Heart left ventricle (tissue), 16 donors: ENCODE measurements at regions not wholly inside any gene's neighbourhood (a gene's known extent, or its start where the extent isn't known, plus 50 kb on each side); places are given as distances from the start of the nearest gene placed in this dataset.
A peak's percentile ranks its signal among the peaks of the same experiment; 100 is the strongest.

Source experiments
- ATAC-seq, 4 donors: fragments of 200-7000 bp; cut with Tn5 transposase; one replicate each; pipeline ENCODE4 v1.9.1; 2020 to 2022; ENCODE audit warnings: moderate library complexity in 4 of 4, mild to moderate bottlenecking in 3 of 4, moderate number of reproducible peaks in 1 of 4
- DNase-seq, 5 donors: peaks; one replicate each; pipeline ENCODE4 v3.0.0-alpha.2; 2020
- H3K27ac ChIP-seq, 12 donors: fragments of 200-600 bp; sonication (generic) in 4 of 12; one replicate each; pipeline versions ENCODE4 v1.5.0 to v1.8.0; 2016 to 2022; ENCODE audit warnings: mild to moderate bottlenecking in 2 of 12
- H3K27me3 ChIP-seq, 9 donors: fragments of 200-600 bp; sonication (generic) in 2 of 9; one replicate each; pipeline versions ENCODE4 v1.5.1 to v1.8.0; 2016 to 2022; ENCODE audit warnings: mild to moderate bottlenecking in 3 of 9
- H3K36me3 ChIP-seq, 9 donors: fragments of 200-600 bp; sonication (generic) in 2 of 9; one replicate each; pipeline versions ENCODE4 v1.5.0 to v1.8.0; 2018 to 2022; ENCODE audit warnings: mild to moderate bottlenecking in 2 of 9
- H3K4me1 ChIP-seq, 12 donors: fragments of 200-600 bp; sonication (generic) in 4 of 12; one replicate each; pipeline versions ENCODE4 v1.5.0 to v1.8.0; 2016 to 2022; ENCODE audit warnings: mild to moderate bottlenecking in 3 of 12
- H3K4me3 ChIP-seq, 12 donors: fragments of 200-600 bp; sonication (generic) in 4 of 12; one replicate each; pipeline versions ENCODE4 v1.5.0 to v1.8.0; 2017 to 2022; ENCODE audit warnings: mild to moderate bottlenecking in 9 of 12, moderate library complexity in 4 of 12
- H3K9me3 ChIP-seq, 12 donors: fragments of 200-600 bp; sonication (generic) in 4 of 12; one replicate each; pipeline versions ENCODE4 v1.5.0 to v1.8.0; 2016 to 2022; ENCODE audit warnings: mild to moderate bottlenecking in 1 of 12
- CTCF ChIP-seq, 12 donors: fragments of 200-600 bp; sonication (generic) in 4 of 12; IDR thresholded peaks; one replicate each; pipeline versions ENCODE4 v1.5.0 to v1.8.0; 2018 to 2022; ENCODE audit warnings: antibody characterized with exemption in 12 of 12, mild to moderate bottlenecking in 5 of 12
- POLR2A ChIP-seq, 2 donors: fragments of 450-650 bp; IDR thresholded peaks; one replicate each; pipeline ENCODE4 v1.6.1; 2017; ENCODE audit warnings: antibody characterized with exemption in 2 of 2, mild to moderate bottlenecking in 2 of 2, moderate library complexity in 2 of 2
- WGBS, 4 donors: extraction: QIAGEN DNeasy Blood & Tissue Kit in 2 of 4; methylation state at CpG; one replicate each; pipeline versions ENCODE4 v1.1.5 to v1.1.7; 2013 to 2018; 5-methylcytosine and 5-hydroxymethylcytosine counted together
- intact Hi-C, 10 donors: fragments of 100-400 bp; cut with DNase I; formaldehyde crosslinking; loops; one replicate each; pipeline versions ENCODE4 v1.11.1 to v1.14.2; 2022
- donor health status: ischemic (EF 13 %, LVEDD 7.1; RV severe dilation, severe dysfunction).
- donor health status: healthy with polysubstance abuse.
- donor health status: DM: no; HTN: yes; CAD: no.
- donor health status: DM: no; HTN: no; CAD: no.
- donor health status: ischemic (EF 25% LVEDD 6.9; RV normal size, moderate dysfunction).
- donor health status: ischemic (EF 25% LVEDD 5.7; RV mildly dilated, moderate dysfunction).
- donor health status: healthy.
- donor health status: DM: yes; HTN: yes; CAD: no.
- donor health status: ischemic (EF 35%, LVEDD 5.7; RV mildly dilated, moderate dysfunction).
- donor health status: nonischemic (EF 11% LVEDD 7.7; RV severe dilation, severe dysfunction).
- donor health status: DM: yes; HTN: yes; CAD: no.
- donor health status: PGD.
- donor health status: ischemic (EF 29% LVEDD 5.4; RV normal size, mild dysfunction).
- donor health status: nonischemic (EF 23%, LVEDD 6.1; RV moderate dilation, normal function).

GRCh38 chr10:10295537-10295936 lies 722.1 kb upstream of the CELF2 start:
- WGBS, 4 donors: 66 to 76% (median 71%) methylated on average over 10 of the region's 10 CpGs

GRCh38 chr10:10302689-10303088 lies 715.0 kb upstream of the CELF2 start:
- TF ChIP-seq POLR2A (IDR thresholded peaks at IDR 0.05) (no peak), CTCF (IDR thresholded peaks at IDR 0.05) (no peak)
- no peaks in the 10 kb centered on the region for H3K36me3 ChIP-seq
- 86 to 93% (median 91%) methylated on average over 3 of the region's 3 CpGs for WGBS, 4 donors
- intact Hi-C loops: no loop called here
- DNase-seq: no peak
- no peaks in the 10 kb centered on the region for H3K4me1 ChIP-seq
- no peaks in the 10 kb centered on the region for H3K27me3 ChIP-seq
- H3K4me3 ChIP-seq: no peak overlapping the region
- ATAC-seq: no peak
- H3K9me3 ChIP-seq: no peaks in the 10 kb centered on the region
- no peak overlapping the region for H3K27ac ChIP-seq

More at GRCh38 chr10:10295537-10295936, 722.1 kb upstream of the CELF2 start:
- ATAC-seq: no peak
- intact Hi-C loops: no loop called here
- Histone ChIP-seq H3K4me1 (peaks cover 0 to 13% (median 0%) of the 10 kb centered on the region in 12 donors), H3K27ac (no peak overlapping the region), H3K4me3 (peak overlapping the region in 1 of 12 donors; percentile 29), H3K27me3 (no peaks in the 10 kb centered on the region), H3K36me3 (no peaks in the 10 kb centered on the region), H3K9me3 (peaks cover 0 to 7% (median 0%) of the 10 kb centered on the region in 12 donors)
- DNase-seq: no peak
- no peak for TF ChIP-seq CTCF (IDR thresholded peaks at IDR 0.05)
- no peak for TF ChIP-seq POLR2A (IDR thresholded peaks at IDR 0.05)

- WGBS, 4 donors: 94 to 97% (median 96%) methylated on average over 5 of the region's 5 CpGs
- intact Hi-C loops: no loop called here
- H3K27me3 ChIP-seq: no peaks in the 10 kb centered on the region
- H3K27ac ChIP-seq: no peak overlapping the region
- no peak overlapping the region for H3K4me3 ChIP-seq
- no peaks in the 10 kb centered on the region for H3K4me1 ChIP-seq
- ATAC-seq (no peak), DNase-seq (no peak)
- no peak for TF ChIP-seq POLR2A (IDR thresholded peaks at IDR 0.05)
- TF ChIP-seq CTCF (IDR thresholded peaks at IDR 0.05): no peak
- H3K36me3 ChIP-seq: no peaks in the 10 kb centered on the region
- no peaks in the 10 kb centered on the region for H3K9me3 ChIP-seq
These were observed 710.6 kb upstream of the CELF2 start for GRCh38 chr10:10307036-10307435.

GRCh38 chr10:10307551-10307950 lies 710.1 kb upstream of the CELF2 start:
- no peak overlapping the region for H3K27ac ChIP-seq
- H3K4me3 ChIP-seq: no peak overlapping the region
- ATAC-seq (no peak), DNase-seq (no peak)
- H3K4me1 ChIP-seq: no peaks in the 10 kb centered on the region
- TF ChIP-seq CTCF (IDR thresholded peaks at IDR 0.05): no peak
- TF ChIP-seq POLR2A (IDR thresholded peaks at IDR 0.05): no peak
- no peaks in the 10 kb centered on the region for H3K9me3 ChIP-seq
- intact Hi-C loops: no loop called here
- no peaks in the 10 kb centered on the region for H3K36me3 ChIP-seq
- WGBS, 4 donors: 74 to 90% (median 86%) methylated on average over 3 of the region's 3 CpGs
- H3K27me3 ChIP-seq: no peaks in the 10 kb centered on the region
